Endothelial cell of umbilical vein (primary cell): ENCODE measurements at regions not wholly inside any gene's neighbourhood (a gene's known extent, or its start where the extent isn't known, plus 50 kb on each side); places are given as distances from the start of the nearest gene placed in this dataset.

ENCODE experiments used
- BruUV-seq: library from RNA; stranded (reverse); fragments of 400-500 nt; replicated peaks from 2 replicates; lab custom pipeline; 2021; lab: Mats Ljungman, UMichigan
- CTCF ChIA-PET: fragments of 300-600, 350-600 bp; sonication (Branson Sonifier 250); formaldehyde crosslinking; loops from one replicate; lab custom pipeline; 2021; ENCODE audit warnings: antibody characterized with exemption, inconsistent platforms; lab: Charles Lee
- POLR2A ChIA-PET: fragments of 300-600, 350-600 bp; sonication (Branson Sonifier 250); formaldehyde crosslinking; loops from one replicate; lab custom pipeline; 2021; ENCODE audit warnings: antibody characterized with exemption, inconsistent platforms; lab: Charles Lee
- DNase-seq: peaks from one replicate; pipeline ENCODE4 v3.0.0-alpha.2; 2011; ENCODE audit warnings: low read depth, low spot score
- FAIRE-seq: peaks from 2 replicates; lab custom pipeline; 2011; peaks lifted over from hg19 to GRCh38; lab: Jason Lieb, UNC
- H2AFZ ChIP-seq: 2 replicates; pipeline ENCODE4 v1.6.0; 2012; ENCODE audit warnings: low read depth, low read length, control low read depth, inconsistent platforms
- H3K27ac ChIP-seq: 2 replicates; pipeline ENCODE4 v1.5.1; 2011; ENCODE audit warnings: low read depth, mild to moderate bottlenecking, control low read depth, low read length, moderate library complexity; ENCODE audit not compliant: insufficient read depth
- H3K27me3 ChIP-seq, 2 experiments: 2 replicates each; pipeline versions ENCODE4 v1.6.0 to v1.6.1; 2011; ENCODE audit warnings: low read length in 2 of 2, mixed read lengths in 1 of 2; ENCODE audit not compliant: control insufficient read depth in 2 of 2, insufficient read depth in 2 of 2
- H3K36me3 ChIP-seq, 2 experiments: 2 replicates in 1 of 2; 3 replicates in 1 of 2; pipeline ENCODE4 v1.5.1; 2011; ENCODE audit warnings: low read length in 2 of 2, mild to moderate bottlenecking in 1 of 2, moderate library complexity in 1 of 2; ENCODE audit not compliant: control insufficient read depth in 2 of 2, insufficient read depth in 2 of 2; ENCODE audit errors: extremely low read depth in 1 of 2
- H3K4me1 ChIP-seq: 3 replicates; pipeline ENCODE4 v1.5.1; 2011; ENCODE audit warnings: mild to moderate bottlenecking, low read length; ENCODE audit not compliant: control insufficient read depth, insufficient read depth; ENCODE audit errors: extremely low read depth
- H3K4me2 ChIP-seq: 2 replicates; pipeline ENCODE4 v1.6.1; 2011; ENCODE audit warnings: low read length, control low read depth, mixed read lengths; ENCODE audit not compliant: insufficient read depth
- H3K4me3 ChIP-seq, 3 experiments: fragments of 200-600 bp in 1 of 3; sonication (generic), shearing (Covaris generic) in 1 of 3; replicated peaks in 1 of 3; 2 replicates each; pipeline ENCODE4 v1.5.1; 2011 to 2016; ENCODE audit warnings: control low read depth in 3 of 3, low read length in 3 of 3, mild to moderate bottlenecking in 2 of 3, inconsistent platforms in 1 of 3, low read depth in 1 of 3, moderate library complexity in 1 of 3; ENCODE audit not compliant: insufficient read depth in 1 of 3
- H3K79me2 ChIP-seq: 2 replicates; pipeline ENCODE4 v1.6.0; 2012; ENCODE audit warnings: low read length, inconsistent platforms; ENCODE audit not compliant: control insufficient read depth, insufficient read depth
- H3K9ac ChIP-seq: replicated peaks from 2 replicates; pipeline ENCODE3; 2011; ENCODE audit warnings: low read length, control low read depth; ENCODE audit not compliant: insufficient read depth; ENCODE audit errors: extremely low read depth
- H3K9me1 ChIP-seq: replicated peaks from 3 replicates; pipeline ENCODE4 v1.6.0; 2011; ENCODE audit warnings: mild to moderate bottlenecking, low read length; ENCODE audit not compliant: control insufficient read depth, insufficient read depth; ENCODE audit errors: extremely low read depth
- H3K9me3 ChIP-seq: replicated peaks from 2 replicates; pipeline ENCODE4 v1.5.1; 2012; ENCODE audit warnings: low read length, inconsistent platforms; ENCODE audit not compliant: control insufficient read depth, insufficient read depth
- H4K20me1 ChIP-seq: replicated peaks from 2 replicates; pipeline ENCODE3; 2011; ENCODE audit warnings: mild to moderate bottlenecking, low read length; ENCODE audit not compliant: control insufficient read depth, insufficient read depth; ENCODE audit errors: extremely low read depth
- EZH2 ChIP-seq: IDR thresholded peaks from 2 replicates; pipeline ENCODE4 v1.6.1; 2012; ENCODE audit warnings: borderline replicate concordance, low read depth, mild to moderate bottlenecking, moderate library complexity, low read length, inconsistent platforms; ENCODE audit not compliant: severe bottlenecking
- FOS ChIP-seq: IDR thresholded peaks from 2 replicates; pipeline ENCODE4 v1.6.1; 2011; ENCODE audit warnings: mild to moderate bottlenecking, low read length, moderate library complexity, borderline replicate concordance; ENCODE audit not compliant: insufficient read depth
- GATA2 ChIP-seq: IDR thresholded peaks from 2 replicates; pipeline ENCODE4 v1.7.0; 2011; ENCODE audit warnings: low read depth, mild to moderate bottlenecking, moderate library complexity, mixed read lengths, low read length; ENCODE audit not compliant: insufficient read length, insufficient read depth
- JUN ChIP-seq: IDR thresholded peaks from 2 replicates; pipeline ENCODE4 v1.6.1; 2011; ENCODE audit warnings: borderline replicate concordance, low read depth; ENCODE audit not compliant: insufficient read length, insufficient read depth
- MYC ChIP-seq: IDR thresholded peaks from one replicate; pipeline ENCODE4 v1.6.1; 2011; ENCODE audit warnings: mild to moderate bottlenecking, low read depth, low read length
- POLR2A ChIP-seq: IDR thresholded peaks from 2 replicates; pipeline ENCODE4 v1.6.1; 2012; ENCODE audit warnings: low read depth, mild to moderate bottlenecking, control low read depth, low read length
- POLR2AphosphoS5 ChIP-seq: IDR thresholded peaks from 2 replicates; pipeline ENCODE4 v1.6.1; 2012; ENCODE audit warnings: low read depth, mild to moderate bottlenecking, control low read depth, low read length, moderate library complexity; ENCODE audit not compliant: insufficient read depth
- dilution Hi-C: fragments of 300-500 bp; cut with MboI; formaldehyde crosslinking; loops from one replicate; pipeline ENCODE4 v1.15.0; 2019; ENCODE audit warnings: low sequenced_read_pairs; ENCODE audit not compliant: extremely low pct_ligation_motif_present
- intact Hi-C: fragments of 100-400 bp; cut with micrococcal nuclease; formaldehyde crosslinking; loops from one replicate; pipeline ENCODE4 v1.10.0; 2022
- TF ChIP-seq, protein P1 (sequence below), 2 donors: IDR thresholded peaks; 1 replicate in 1 of 2; 2 replicates in 1 of 2; pipeline ENCODE4 v1.5.1; 2011; ENCODE audit warnings: low read length in 2 of 2, mild to moderate bottlenecking in 2 of 2, moderate library complexity in 2 of 2, control low read depth in 1 of 2, inconsistent platforms in 1 of 2, low read depth in 1 of 2; ENCODE audit not compliant: insufficient read depth in 1 of 2; ENCODE audit errors: extremely low read depth in 1 of 2
- TF ChIP-seq, protein P2 (sequence below): IDR thresholded peaks from 2 replicates; pipeline ENCODE4 v1.6.1; 2011; ENCODE audit not compliant: insufficient read depth, insufficient read length

DNA sequence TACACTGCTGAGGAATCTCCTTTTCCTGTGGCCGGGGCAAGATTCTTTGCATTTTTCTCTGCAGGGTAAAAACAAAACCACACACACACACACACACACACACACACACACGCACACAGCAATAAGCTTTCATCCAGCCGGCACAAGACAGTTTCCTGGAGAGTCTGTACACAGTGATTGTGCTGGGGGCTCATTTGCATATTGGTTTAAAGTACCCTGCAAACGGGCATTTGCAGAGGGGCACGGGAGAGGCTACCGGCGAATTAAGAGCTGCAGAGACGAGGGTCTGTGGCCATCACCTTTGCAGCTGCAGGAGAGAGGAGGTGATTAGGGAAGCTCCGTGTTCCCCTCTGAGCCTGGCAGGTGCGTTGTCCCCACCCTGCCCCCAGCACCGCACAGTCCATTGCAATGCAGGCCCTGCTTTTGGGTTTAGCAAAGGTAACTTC, 219.9 kb downstream of the SHOX start:
- Histone ChIP-seq H2AFZ (no peak overlapping the region), H3K4me3 (no peak overlapping the region), H4K20me1 (no peaks in the 10 kb centered on the region), H3K27ac (no peak overlapping the region), H3K9me3 (no peaks in the 10 kb centered on the region), H3K4me2 (no peak overlapping the region), H3K27me3 (no peaks in the 10 kb centered on the region), H3K4me1 (no peaks in the 10 kb centered on the region), H3K36me3 (no peaks in the 10 kb centered on the region), H3K9me1 (no peaks in the 10 kb centered on the region), H3K9ac (no peak overlapping the region), H3K79me2 (no peaks in the 10 kb centered on the region)
- BruUV-seq = no TSS peak
- DNase-seq (no peak), FAIRE-seq (no peak)
- TF ChIP-seq FOS = no peak
- no peak for TF ChIP-seq POLR2A
- TF ChIP-seq JUN = no peak
- intact Hi-C loops (no loop called here), dilution Hi-C loops (no loop called here)
- ChIA-PET POLR2A (no interaction called here), CTCF (no interaction called here)

DNA sequence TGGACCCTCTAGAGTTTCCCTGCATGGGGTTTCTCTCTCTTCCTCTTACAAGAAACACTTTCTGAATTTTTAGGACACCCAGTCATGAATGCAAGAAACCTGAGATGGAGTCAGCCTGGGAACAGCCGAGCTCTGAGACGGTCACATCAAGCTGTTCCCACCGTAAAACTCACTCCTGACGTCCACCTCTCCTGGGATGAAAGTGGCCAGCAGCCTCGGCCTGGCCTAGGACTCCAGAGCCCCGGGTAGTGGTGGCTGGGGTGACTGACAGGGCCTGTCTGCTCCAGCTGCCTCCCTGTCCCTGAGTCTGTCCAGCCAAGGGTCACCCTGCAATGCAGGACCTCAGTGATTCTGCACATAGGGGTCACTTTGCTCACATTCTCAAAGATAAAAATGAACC, 217.8 kb downstream of the SHOX start:
- H3K4me2 ChIP-seq = no peak overlapping the region
- no peaks in the 10 kb centered on the region for H3K79me2 ChIP-seq
- H3K27ac ChIP-seq = no peak overlapping the region
- no peaks in the 10 kb centered on the region for H3K9me1 ChIP-seq
- H3K9me3 ChIP-seq = no peaks in the 10 kb centered on the region
- POLR2A ChIA-PET = no interaction called here
- H3K27me3 ChIP-seq = no peaks in the 10 kb centered on the region
- no peak overlapping the region for H2AFZ ChIP-seq
- CTCF ChIA-PET = no interaction called here
- H4K20me1 ChIP-seq = no peaks in the 10 kb centered on the region
- no peak for DNase-seq
- no peak for TF ChIP-seq POLR2A
- TF ChIP-seq, protein P1, sequence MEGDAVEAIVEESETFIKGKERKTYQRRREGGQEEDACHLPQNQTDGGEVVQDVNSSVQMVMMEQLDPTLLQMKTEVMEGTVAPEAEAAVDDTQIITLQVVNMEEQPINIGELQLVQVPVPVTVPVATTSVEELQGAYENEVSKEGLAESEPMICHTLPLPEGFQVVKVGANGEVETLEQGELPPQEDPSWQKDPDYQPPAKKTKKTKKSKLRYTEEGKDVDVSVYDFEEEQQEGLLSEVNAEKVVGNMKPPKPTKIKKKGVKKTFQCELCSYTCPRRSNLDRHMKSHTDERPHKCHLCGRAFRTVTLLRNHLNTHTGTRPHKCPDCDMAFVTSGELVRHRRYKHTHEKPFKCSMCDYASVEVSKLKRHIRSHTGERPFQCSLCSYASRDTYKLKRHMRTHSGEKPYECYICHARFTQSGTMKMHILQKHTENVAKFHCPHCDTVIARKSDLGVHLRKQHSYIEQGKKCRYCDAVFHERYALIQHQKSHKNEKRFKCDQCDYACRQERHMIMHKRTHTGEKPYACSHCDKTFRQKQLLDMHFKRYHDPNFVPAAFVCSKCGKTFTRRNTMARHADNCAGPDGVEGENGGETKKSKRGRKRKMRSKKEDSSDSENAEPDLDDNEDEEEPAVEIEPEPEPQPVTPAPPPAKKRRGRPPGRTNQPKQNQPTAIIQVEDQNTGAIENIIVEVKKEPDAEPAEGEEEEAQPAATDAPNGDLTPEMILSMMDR (IDR thresholded peaks at IDR 0.05; ENCODE audit: extremely low read depth in 1 of 2, insufficient read depth in 1 of 2, low read depth in 1 of 2, low read length in 2 of 2) = no peak
- no peak for TF ChIP-seq GATA2
- no peak for TF ChIP-seq EZH2
- no peak for TF ChIP-seq POLR2AphosphoS5
- TF ChIP-seq FOS = no peak
- TF ChIP-seq, protein P2, sequence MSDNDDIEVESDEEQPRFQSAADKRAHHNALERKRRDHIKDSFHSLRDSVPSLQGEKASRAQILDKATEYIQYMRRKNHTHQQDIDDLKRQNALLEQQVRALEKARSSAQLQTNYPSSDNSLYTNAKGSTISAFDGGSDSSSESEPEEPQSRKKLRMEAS = no peak
- TF ChIP-seq JUN = no peak
- no peak for TF ChIP-seq MYC
- H3K9ac ChIP-seq = no peak overlapping the region
- intact Hi-C loops = no loop called here
- no TSS peak for BruUV-seq
- no peaks in the 10 kb centered on the region for H3K36me3 ChIP-seq
- FAIRE-seq = no peak
- H3K4me3 ChIP-seq = no peak overlapping the region
- H3K4me1 ChIP-seq = no peaks in the 10 kb centered on the region
- dilution Hi-C loops = no loop called here
